GM18861 (cell line): ENCODE measurements at regions not wholly inside any gene's neighbourhood (a gene's known extent, or its start where the extent isn't known, plus 50 kb on each side); places are given as distances from the start of the nearest gene placed in this dataset.
"Not testable (repeated sequence)": the region's sequence is repeated elsewhere in the genome, so short reads cannot be mapped to it uniquely, and the experiment has no call there.

ENCODE experiments used
- ATAC-seq: cut with Tn5 transposase; IDR thresholded peaks from one replicate; pipeline ENCODE4 v1.9.1; 2021; ENCODE audit not compliant: unreplicated experiment

DNA sequence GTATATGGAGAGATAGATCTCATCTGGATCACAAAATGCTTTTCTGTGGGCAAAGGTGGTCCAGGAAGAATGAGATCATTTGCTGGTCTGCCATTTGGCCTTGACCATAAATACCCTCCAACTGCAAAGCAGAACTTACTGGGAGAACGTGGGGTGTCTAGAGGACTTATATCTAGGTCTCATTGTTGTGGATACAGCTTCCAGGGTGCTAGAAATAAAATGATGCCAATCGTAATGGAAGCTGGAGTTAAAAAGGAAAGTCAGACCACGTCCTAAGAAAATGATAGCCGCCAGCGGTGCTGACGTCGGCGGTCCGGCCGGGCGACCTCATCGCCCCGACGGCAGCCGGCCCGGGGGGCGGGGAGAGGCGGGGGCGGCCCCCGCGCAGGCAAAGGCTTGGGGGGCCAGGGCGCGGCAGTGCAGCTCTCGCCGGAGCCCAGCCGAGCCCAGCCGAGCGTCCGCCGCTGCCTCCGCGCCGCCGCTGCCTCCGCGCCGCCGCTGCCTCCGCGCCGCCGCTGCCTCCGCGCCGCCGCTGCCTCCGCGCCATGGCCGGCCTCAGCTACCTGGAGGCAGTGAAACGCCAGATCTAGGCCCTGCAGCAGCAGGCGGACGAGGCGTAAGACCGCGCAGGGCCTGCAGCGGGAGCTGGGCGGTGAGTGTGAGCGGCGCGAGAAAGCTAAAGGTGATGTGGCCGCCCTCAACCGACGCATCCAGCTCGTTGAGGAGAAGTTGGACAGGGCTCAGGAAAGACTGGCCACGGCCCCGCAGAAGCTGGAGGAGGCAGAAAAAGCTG, 89.5 kb downstream of the EOMES start:
- ATAC-seq = peak; percentile 91

DNA sequence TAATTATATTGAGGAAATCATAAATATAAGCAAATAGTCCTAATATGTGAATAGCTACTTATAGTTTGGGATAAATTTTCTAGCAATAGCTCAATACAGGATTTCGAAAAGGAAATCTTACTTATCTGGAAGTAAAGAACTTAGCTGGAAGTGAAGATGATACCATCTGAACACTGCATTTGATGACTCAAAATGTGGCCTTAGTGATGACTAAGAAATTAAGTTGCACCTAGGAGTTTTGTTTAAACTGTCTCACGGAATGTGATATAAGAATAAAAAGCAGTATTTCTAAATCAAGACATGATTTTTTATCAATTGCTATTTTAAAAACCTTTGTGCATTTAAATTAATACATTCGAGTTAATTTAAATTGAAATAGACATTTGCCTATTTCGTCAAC, 91.2 kb downstream of the EOMES start:
- ATAC-seq = peak; percentile 51

- ATAC-seq = no peak
These were observed 92.8 kb downstream of the EOMES start for GRCh38 chr3:27629366-27629765.

- no peak for ATAC-seq
These were observed 93.9 kb downstream of the EOMES start for GRCh38 chr3:27628026-27628750.

DNA sequence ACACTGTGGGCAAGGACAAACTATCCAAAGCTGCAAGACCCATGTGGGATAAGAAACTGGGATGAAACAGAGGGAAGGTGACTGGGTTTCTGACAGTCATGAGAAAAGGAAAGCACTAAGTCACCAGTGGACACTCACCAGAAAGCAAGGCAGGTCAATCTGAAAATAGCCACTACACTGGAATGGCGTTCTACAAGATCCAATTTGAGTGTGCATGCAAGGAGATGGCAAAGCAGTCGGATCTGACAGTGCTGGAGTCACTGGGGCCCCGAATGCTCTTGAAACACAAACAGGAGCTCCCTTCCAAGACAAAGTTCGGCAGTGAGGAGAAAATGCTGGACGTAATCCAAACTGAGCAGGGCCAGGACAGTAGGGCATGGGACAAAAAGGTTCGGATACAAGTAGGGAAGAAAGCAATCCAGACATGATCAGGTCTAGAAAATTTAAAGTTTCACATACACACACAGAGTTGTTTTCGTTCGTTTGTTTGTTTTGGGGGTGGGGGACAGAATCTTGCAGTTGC, 95.5 kb downstream of the EOMES start:
- ATAC-seq = no peak

DNA sequence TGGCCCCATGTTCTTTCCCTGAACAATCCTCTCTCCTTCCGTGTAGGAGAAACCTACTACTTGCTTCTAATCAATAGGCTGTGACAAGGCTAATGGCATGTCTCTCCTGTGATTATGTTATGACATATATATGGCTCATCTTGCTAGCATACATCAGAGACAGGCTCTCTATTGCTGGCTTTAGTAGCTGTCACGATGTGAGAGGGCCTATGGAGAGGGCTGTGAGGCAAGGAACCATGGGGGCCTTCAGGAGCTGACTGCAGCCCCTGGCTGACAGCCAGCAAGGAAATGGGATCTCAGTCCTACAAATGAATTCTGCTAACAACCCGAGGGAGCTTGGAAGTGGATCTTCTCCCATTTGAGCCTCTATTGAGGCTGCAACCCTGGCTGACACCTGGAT, 96.3 kb downstream of the EOMES start:
- no peak for ATAC-seq

GRCh38 chr3:27623085-27623753, 98.9 kb downstream of the EOMES start:
- ATAC-seq = no peak

DNA sequence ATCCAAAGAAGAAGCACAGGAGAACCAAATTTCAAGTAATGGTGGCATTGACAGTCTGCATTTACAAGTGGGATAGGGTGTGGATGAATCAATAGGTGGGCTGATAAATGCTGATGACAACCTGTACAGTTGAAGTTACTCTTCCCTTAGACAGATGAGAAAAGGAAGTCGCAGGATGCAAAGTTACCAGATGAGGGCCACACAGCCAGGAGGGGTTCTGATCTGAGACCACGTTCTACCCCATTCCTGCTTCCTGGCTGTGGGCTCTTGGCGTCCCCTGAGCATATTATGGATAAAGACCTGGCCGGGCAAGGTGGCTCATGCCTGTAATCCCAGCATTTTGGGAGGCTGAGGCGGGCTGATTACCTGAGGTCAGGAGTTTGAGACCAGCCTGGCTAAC, 104.6 kb downstream of the EOMES start:
- no peak for ATAC-seq

DNA sequence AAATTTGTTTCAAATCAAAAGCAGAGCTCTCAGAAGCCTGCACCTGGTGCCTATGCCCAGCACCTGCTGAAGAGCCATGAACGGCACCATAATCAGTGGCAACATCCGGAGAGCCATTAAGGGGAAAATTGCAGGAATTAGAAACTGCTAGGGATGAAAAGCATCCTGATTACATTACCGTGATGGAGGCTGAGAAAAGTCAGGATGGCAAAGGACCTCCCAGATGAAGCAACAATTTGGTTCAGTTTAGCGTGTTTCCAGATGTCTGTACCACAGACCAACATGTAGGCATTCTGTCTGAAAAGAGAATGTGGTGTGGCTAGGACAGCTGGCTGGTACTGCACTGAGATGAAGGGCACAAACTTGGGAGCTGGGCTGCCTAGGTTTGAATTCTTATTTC, 106.1 kb downstream of the EOMES start:
- no peak for ATAC-seq

DNA sequence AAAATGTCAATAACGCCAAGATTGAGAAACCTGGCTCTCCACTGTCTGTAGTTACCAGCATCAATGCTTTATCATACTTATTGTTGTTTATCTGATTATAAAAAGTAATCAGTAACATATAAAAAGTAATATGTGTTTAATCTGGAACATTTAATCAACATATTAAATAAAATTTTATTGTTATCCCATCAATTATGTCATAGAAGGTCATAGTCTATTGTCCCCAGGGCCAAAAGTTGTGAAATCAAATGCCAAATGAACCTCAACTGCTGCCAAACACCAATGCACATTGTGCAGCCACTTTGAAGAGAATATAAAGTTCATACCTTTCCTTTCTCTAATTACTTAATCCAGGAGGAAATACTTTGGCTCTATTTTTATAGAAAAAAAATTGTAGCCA, 106.6 kb downstream of the EOMES start:
- no peak for ATAC-seq

DNA sequence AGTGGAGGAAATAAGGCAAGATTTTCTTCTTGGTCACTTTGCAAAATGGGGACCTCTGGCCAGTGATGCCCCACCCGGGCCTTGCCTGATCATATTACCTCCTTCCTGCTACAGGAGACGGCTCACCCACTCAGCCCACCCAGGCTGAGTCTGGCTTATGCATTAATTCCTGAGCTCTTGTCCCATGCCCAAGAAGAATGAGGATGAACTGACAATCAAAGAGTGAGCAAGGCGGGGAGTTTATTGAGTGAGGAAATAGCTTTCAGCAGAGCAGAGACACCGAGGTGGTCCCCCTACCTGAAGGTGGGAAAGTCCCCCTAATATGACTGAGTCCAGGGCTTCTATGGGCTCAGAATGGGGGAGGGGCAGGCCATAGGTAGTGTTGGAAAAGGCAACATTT, 107.5 kb downstream of the EOMES start:
- ATAC-seq = no peak

- no peak for ATAC-seq
These were observed 108.2 kb downstream of the EOMES start for GRCh38 chr3:27613846-27614500.

DNA sequence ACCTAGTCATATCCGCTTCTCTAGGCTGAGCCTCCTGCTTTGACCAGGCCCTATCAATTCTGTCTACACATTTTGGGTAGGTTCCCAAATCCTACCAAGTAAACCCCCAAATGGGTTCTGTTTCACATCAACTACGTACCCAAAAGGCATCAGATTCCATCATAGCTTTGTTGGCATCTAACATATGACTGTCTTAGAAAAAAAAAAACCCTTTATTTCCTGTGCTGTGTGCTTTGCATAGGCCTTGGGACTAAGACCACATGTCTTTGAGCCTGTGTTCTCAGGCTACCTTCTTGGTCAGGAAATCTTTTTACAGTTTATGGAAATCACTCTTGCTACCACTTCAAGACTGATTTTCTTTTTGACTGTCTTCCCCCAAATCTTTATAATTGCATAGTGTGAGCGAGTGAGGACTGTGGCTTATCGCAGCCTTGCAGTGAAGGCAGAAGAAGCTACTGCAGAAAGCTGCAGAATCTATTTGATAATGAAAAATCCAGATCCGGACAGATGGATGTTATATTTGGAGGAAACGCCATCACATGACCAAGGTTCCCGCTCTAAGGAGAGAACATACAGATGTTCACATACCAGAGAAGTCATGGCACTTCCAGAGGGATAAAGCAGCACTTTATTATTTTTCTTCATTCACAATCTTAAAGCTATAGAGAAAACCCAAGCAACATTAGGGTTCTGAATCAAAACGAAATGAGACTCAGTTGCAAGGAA, 111.2 kb downstream of the EOMES start:
- ATAC-seq = no peak

DNA sequence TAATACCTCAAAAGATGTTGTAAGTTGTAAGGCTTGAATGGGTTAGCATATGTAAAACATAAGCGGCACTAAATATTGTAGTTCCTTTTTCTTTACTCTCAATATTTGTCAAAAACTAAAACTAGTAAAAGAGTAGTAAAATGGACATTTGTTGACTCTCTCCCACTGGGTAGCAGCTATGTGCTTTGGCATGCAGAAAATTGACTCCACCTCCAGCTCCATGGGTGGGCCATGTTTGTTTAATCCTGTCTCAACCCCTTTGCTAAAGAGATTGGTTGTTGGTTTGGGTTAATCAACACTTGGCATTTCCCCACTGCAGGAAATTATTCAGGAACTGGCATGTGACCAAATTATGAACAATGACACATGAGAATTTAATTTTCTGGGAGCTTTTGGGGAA, 114.8 kb downstream of the EOMES start:
- no peak for ATAC-seq

DNA sequence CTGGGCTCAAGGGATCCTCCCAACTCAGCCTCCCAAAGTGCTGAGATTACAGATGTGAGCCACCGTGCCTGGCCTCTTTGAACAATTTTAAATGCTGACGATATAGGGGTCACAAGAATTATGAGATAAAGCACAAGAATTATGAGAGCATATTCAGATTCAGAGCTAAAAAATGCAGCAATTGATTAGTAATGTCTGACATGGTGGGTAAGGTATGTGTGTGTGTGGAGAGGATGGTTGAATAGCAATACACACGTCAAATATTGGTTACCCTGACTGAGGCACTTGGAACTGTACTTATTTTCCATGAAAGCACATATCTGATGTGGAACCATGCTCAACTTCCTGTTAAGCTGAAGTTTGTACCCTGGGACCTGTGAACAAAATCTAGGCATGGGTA, 115.6 kb downstream of the EOMES start:
- no peak for ATAC-seq

DNA sequence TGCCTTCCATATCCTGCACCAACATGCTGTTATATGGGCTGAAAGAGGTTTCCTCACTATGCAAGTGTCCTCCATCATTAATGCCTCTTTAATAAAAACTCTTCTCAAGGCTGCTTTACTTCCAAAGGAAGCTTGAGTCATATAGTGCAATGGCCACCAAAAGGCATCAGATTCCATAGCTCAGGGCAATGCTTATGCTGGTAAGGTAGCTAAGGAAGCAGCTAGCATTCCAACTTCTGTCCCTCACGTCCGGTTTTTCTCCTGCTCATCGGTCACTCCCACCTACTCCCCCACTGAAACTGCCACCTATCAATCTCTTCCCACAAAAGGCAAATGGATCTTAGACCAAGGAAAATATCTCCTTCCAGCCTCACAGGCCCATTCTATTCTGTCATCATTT, 117.1 kb upstream of the SLC4A7 start:
- ATAC-seq = not testable (repeated sequence)

GRCh38 chr3:27599741-27600140, 115.6 kb upstream of the SLC4A7 start:
- ATAC-seq = not testable (repeated sequence)

- peak; percentile 27 for ATAC-seq
These were observed 112.7 kb upstream of the SLC4A7 start for GRCh38 chr3:27596921-27597320.

DNA sequence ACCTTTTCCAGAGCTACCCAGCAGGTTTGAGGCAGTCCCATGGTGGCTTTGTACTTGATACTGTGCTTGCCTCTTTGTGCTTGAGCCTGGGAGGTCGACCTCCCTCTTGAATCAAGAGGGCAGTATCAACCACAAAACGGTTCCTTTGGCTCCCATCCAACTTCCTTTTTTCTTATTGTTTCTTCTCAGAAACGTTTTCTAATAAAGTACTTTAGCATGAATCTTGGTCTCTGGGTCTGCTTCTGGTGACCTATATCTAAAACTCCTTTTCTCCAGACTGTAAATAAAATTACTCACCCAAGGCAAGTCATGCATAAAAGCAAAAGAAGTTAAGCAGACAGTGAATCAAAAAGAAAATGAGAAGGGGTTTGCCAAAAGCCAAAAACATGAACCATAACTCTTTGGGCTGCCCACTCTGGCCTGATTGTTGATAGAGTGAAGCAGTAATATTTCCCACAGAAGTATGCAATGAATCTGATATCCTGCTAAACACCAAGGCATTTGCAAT, 112.2 kb upstream of the SLC4A7 start:
- ATAC-seq = peak; percentile 74

DNA sequence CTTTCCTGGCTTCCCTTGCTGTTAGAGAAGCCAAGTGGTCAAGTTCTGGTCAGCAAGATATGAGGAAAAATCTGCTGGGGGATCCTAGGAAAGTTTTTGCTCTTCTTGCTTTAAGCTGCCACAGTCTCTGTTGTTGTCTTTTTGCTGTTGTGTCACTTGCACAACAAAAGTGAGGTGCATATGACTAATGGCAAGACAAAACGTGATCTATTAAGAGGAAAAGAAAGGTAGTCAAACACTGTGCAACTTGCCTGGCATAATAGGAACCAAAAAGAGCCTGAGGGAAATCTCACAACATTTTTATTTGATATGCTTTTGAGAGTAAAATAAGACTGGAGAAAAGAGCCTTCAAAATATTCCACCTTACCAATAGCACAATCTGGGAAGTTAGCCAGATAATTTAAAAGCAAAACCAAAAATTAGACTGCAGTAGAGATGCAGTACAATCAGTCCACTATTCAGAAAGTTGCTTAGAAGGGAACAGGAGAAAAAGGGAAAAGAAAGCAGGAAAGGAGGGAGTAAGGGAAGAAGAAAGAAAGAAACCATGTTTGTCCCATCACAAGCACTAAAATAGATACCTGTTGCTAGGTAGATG, 110.0 kb upstream of the SLC4A7 start:
- ATAC-seq = no peak
